ENCODE measurements at regions not wholly inside any gene's neighbourhood (a gene's known extent, or its start where the extent isn't known, plus 50 kb on each side); places are given as distances from the start of the nearest gene placed in this dataset.

DNA sequence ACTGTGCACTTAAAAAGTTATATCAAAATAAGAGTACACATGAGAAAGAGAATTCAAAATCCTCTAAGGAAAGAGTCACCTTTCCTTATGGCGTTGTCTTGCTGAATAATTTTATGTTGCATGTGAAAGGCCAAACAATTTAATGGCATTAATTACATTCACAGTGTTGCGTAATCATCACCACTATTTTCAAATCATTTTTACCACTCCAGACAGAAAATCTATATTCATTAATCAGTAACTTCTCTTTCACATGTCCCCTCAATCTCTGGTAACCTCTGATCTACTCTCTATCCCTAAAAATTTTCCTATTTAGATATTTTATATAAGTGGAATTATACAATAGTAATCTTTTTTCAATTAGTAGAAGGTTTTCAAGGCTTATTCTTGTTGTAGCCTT lies 283.0 kb downstream of the CXXC4 start:
- no peak for DNase-seq
- Histone ChIP-seq H3K4me3 (ENCODE audit: low read length) (no peak overlapping the region), H3K36me3 (replicated peaks; ENCODE audit: insufficient read depth, low read length) (no peaks in the 10 kb centered on the region), H3K79me2 (ENCODE audit: low read length) (no peaks in the 10 kb centered on the region), H3F3A (ENCODE audit: insufficient read depth, low read length) (no peaks in the 10 kb centered on the region), H3K4me1 (ENCODE audit: low read length) (no peaks in the 10 kb centered on the region), H3K27ac (ENCODE audit: low read length) (no peak overlapping the region), H3K27me3 (replicated peaks; ENCODE audit: insufficient read depth, low read length) (no peaks in the 10 kb centered on the region), H4K20me1 (ENCODE audit: insufficient read depth, low read length) (no peaks in the 10 kb centered on the region), H3K9me2 (replicated peaks; ENCODE audit: insufficient read depth, low read length) (no peaks in the 10 kb centered on the region), H3K4me2 (ENCODE audit: low read depth, low read length) (no peak overlapping the region), H2AFZ (ENCODE audit: low read length) (no peak overlapping the region), H3K9me3 (replicated peaks; ENCODE audit: insufficient read depth, low read length) (no peaks in the 10 kb centered on the region), H3K9ac (ENCODE audit: low read length) (no peak overlapping the region)
- TF ChIP-seq EZH2phosphoT487 (IDR thresholded peaks at IDR 0.05; ENCODE audit: low read length) (no peak), EZH2 (optimal IDR thresholded peaks at IDR 0.05; ENCODE audit: low read depth, low read length) (no peak)
- TF ChIP-seq, protein P1, sequence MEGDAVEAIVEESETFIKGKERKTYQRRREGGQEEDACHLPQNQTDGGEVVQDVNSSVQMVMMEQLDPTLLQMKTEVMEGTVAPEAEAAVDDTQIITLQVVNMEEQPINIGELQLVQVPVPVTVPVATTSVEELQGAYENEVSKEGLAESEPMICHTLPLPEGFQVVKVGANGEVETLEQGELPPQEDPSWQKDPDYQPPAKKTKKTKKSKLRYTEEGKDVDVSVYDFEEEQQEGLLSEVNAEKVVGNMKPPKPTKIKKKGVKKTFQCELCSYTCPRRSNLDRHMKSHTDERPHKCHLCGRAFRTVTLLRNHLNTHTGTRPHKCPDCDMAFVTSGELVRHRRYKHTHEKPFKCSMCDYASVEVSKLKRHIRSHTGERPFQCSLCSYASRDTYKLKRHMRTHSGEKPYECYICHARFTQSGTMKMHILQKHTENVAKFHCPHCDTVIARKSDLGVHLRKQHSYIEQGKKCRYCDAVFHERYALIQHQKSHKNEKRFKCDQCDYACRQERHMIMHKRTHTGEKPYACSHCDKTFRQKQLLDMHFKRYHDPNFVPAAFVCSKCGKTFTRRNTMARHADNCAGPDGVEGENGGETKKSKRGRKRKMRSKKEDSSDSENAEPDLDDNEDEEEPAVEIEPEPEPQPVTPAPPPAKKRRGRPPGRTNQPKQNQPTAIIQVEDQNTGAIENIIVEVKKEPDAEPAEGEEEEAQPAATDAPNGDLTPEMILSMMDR (IDR thresholded peaks at IDR 0.05; ENCODE audit: low read length) = no peak

DNA sequence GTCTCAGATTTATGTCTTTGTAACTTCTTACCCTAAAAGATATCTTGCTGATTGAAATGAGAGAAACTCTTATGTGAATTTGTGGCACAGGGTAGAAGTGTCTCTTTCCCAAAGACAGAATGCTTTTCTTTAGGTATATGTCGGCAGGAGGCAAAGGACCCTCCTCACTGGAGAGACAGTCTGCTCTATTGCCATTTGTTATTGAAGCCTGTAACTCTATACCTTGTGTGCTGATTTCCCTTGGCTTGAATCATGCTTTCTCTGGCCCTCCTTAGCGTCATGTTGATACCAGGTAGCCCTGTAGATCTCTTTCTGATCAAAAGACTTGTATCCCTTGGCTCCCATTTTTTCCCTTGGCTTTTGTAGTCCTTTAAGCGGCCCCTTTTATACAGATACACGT lies 284.3 kb downstream of the CXXC4 start:
- Histone ChIP-seq H3K9me2 (replicated peaks; ENCODE audit: insufficient read depth, low read length) (no peaks in the 10 kb centered on the region), H3K27me3 (replicated peaks; ENCODE audit: insufficient read depth, low read length) (no peaks in the 10 kb centered on the region), H3K9ac (ENCODE audit: low read length) (no peak overlapping the region), H3K4me1 (ENCODE audit: low read length) (no peaks in the 10 kb centered on the region), H3K4me2 (ENCODE audit: low read depth, low read length) (no peak overlapping the region), H2AFZ (ENCODE audit: low read length) (no peak overlapping the region), H3K9me3 (replicated peaks; ENCODE audit: insufficient read depth, low read length) (no peaks in the 10 kb centered on the region), H3K36me3 (replicated peaks; ENCODE audit: insufficient read depth, low read length) (no peaks in the 10 kb centered on the region), H4K20me1 (ENCODE audit: insufficient read depth, low read length) (no peaks in the 10 kb centered on the region), H3K4me3 (ENCODE audit: low read length) (no peak overlapping the region), H3K79me2 (ENCODE audit: low read length) (no peaks in the 10 kb centered on the region), H3K27ac (ENCODE audit: low read length) (no peak overlapping the region), H3F3A (ENCODE audit: insufficient read depth, low read length) (no peaks in the 10 kb centered on the region)
- DNase-seq = no peak
- TF ChIP-seq EZH2 (optimal IDR thresholded peaks at IDR 0.05; ENCODE audit: low read depth, low read length) = no peak
- no peak for TF ChIP-seq EZH2phosphoT487 (IDR thresholded peaks at IDR 0.05; ENCODE audit: low read length)
- TF ChIP-seq, protein P1 (IDR thresholded peaks at IDR 0.05; ENCODE audit: low read length) = no peak

DNA sequence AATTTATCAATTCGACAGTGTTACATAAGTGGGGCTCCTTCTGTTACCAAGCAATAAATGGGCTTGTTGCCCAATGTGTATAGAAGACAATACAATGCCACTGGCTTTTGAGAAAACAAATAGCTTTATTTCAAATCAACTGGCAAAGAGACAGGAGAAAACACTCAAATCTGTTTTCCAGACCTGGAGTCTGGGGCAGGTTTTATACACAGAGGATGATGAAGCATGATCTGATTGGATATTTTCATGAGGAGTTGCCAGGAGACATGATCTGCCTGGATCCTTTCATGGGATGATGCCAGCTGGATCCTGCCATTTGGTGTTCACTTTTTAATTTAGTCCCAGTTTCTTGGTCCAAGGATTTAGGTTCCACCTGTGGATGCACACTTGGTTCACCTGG lies 287.9 kb downstream of the CXXC4 start:
- H3K9me3 ChIP-seq (replicated peaks; ENCODE audit: insufficient read depth, low read length) = no peaks in the 10 kb centered on the region
- H3K4me1 ChIP-seq (ENCODE audit: low read length) = no peaks in the 10 kb centered on the region
- H3K4me2 ChIP-seq (ENCODE audit: low read depth, low read length) = no peak overlapping the region
- TF ChIP-seq EZH2 (optimal IDR thresholded peaks at IDR 0.05; ENCODE audit: low read depth, low read length) (no peak), EZH2phosphoT487 (IDR thresholded peaks at IDR 0.05; ENCODE audit: low read length) (no peak)
- TF ChIP-seq, protein P1 (IDR thresholded peaks at IDR 0.05; ENCODE audit: low read length) = no peak
- no peak for DNase-seq
- no peak overlapping the region for H3K27ac ChIP-seq (ENCODE audit: low read length)
- H3K9ac ChIP-seq (ENCODE audit: low read length) = no peak overlapping the region
- H3K79me2 ChIP-seq (ENCODE audit: low read length) = no peaks in the 10 kb centered on the region
- no peaks in the 10 kb centered on the region for H3F3A ChIP-seq (ENCODE audit: insufficient read depth, low read length)
- H3K36me3 ChIP-seq (replicated peaks; ENCODE audit: insufficient read depth, low read length) = no peaks in the 10 kb centered on the region
- H3K4me3 ChIP-seq (ENCODE audit: low read length) = no peak overlapping the region
- no peaks in the 10 kb centered on the region for H3K27me3 ChIP-seq (replicated peaks; ENCODE audit: insufficient read depth, low read length)
- no peaks in the 10 kb centered on the region for H4K20me1 ChIP-seq (ENCODE audit: insufficient read depth, low read length)
- no peak overlapping the region for H2AFZ ChIP-seq (ENCODE audit: low read length)
- no peaks in the 10 kb centered on the region for H3K9me2 ChIP-seq (replicated peaks; ENCODE audit: insufficient read depth, low read length)

Measured in MM.1S (cell line).